ENCODE measurements at regions not wholly inside any gene's neighbourhood (a gene's known extent, or its start where the extent isn't known, plus 50 kb on each side); places are given as distances from the start of the nearest gene placed in this dataset.

DNA sequence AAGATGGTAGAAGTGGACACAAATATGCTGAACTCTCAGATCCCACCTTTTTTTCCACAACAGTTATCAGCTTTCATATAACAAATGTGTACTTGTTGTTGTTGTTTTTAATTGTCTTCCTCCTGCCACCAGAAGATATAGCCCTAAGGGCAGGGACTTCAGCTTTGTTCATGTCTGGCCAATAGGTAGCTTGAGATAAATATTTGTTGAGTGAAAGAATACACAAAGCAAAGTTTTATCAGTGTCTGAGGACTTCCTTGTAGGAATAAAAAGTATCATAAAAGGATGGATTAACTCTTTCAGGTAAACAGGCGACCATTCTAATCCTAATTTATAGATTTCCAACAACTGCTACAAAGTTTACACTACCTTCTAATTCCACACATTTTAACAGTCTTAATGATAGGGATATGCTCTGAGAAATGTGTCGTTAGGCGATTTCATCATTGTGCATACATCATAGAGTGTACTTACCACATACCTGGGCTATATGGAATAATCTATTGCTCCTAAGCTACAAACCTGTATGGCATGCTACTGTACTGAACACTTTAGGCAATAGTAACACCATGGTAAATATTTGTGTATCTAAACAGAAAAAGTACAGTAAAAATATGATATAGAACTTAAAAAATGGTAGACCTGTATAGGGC lies 186.1 kb downstream of the ATOH1 start:
- TF ChIP-seq ZNF8 (CRISPR knock-in tag; IDR thresholded peaks at IDR 0.05) (no peak), ARNTL (CRISPR knock-in tag; IDR thresholded peaks at IDR 0.05; ENCODE audit: borderline replicate concordance, low read depth) (no peak), ZFP30 (CRISPR knock-in tag; IDR thresholded peaks at IDR 0.05) (no peak), TCF4 (CRISPR knock-in tag; IDR thresholded peaks at IDR 0.05; ENCODE audit: borderline replicate concordance) (no peak), ZNF565 (CRISPR knock-in tag; conservative IDR thresholded peaks at IDR 0.05; ENCODE audit: low read depth) (no peak), CSDC2 (CRISPR knock-in tag; IDR thresholded peaks at IDR 0.05) (no peak)
- TF ChIP-seq, protein P1, sequence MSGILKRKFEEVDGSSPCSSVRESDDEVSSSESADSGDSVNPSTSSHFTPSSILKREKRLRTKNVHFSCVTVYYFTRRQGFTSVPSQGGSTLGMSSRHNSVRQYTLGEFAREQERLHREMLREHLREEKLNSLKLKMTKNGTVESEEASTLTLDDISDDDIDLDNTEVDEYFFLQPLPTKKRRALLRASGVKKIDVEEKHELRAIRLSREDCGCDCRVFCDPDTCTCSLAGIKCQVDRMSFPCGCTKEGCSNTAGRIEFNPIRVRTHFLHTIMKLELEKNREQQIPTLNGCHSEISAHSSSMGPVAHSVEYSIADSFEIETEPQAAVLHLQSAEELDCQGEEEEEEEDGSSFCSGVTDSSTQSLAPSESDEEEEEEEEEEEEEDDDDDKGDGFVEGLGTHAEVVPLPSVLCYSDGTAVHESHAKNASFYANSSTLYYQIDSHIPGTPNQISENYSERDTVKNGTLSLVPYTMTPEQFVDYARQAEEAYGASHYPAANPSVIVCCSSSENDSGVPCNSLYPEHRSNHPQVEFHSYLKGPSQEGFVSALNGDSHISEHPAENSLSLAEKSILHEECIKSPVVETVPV (CRISPR knock-in tag; IDR thresholded peaks at IDR 0.05): no peak
- TF ChIP-seq, protein P2, sequence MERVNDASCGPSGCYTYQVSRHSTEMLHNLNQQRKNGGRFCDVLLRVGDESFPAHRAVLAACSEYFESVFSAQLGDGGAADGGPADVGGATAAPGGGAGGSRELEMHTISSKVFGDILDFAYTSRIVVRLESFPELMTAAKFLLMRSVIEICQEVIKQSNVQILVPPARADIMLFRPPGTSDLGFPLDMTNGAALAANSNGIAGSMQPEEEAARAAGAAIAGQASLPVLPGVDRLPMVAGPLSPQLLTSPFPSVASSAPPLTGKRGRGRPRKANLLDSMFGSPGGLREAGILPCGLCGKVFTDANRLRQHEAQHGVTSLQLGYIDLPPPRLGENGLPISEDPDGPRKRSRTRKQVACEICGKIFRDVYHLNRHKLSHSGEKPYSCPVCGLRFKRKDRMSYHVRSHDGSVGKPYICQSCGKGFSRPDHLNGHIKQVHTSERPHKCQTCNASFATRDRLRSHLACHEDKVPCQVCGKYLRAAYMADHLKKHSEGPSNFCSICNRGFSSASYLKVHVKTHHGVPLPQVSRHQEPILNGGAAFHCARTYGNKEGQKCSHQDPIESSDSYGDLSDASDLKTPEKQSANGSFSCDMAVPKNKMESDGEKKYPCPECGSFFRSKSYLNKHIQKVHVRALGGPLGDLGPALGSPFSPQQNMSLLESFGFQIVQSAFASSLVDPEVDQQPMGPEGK (CRISPR knock-in tag; IDR thresholded peaks at IDR 0.05; ENCODE audit: borderline replicate concordance): no peak
- TF ChIP-seq, protein P3, sequence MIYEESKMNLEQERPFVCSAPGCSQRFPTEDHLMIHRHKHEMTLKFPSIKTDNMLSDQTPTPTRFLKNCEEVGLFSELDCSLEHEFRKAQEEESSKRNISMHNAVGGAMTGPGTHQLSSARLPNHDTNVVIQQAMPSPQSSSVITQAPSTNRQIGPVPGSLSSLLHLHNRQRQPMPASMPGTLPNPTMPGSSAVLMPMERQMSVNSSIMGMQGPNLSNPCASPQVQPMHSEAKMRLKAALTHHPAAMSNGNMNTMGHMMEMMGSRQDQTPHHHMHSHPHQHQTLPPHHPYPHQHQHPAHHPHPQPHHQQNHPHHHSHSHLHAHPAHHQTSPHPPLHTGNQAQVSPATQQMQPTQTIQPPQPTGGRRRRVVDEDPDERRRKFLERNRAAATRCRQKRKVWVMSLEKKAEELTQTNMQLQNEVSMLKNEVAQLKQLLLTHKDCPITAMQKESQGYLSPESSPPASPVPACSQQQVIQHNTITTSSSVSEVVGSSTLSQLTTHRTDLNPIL (CRISPR knock-in tag; IDR thresholded peaks at IDR 0.05; ENCODE audit: low read depth): no peak
